H1 (cell line): ENCODE measurements at regions not wholly inside any gene's neighbourhood (a gene's known extent, or its start where the extent isn't known, plus 50 kb on each side); places are given as distances from the start of the nearest gene placed in this dataset.

ENCODE experiments used
- TF ChIP-seq, protein P1 (sequence below): IDR thresholded peaks from 2 replicates; pipeline ENCODE4 v1.6.1; 2012; ENCODE audit warnings: low read length, inconsistent platforms

- TF ChIP-seq, protein P1, sequence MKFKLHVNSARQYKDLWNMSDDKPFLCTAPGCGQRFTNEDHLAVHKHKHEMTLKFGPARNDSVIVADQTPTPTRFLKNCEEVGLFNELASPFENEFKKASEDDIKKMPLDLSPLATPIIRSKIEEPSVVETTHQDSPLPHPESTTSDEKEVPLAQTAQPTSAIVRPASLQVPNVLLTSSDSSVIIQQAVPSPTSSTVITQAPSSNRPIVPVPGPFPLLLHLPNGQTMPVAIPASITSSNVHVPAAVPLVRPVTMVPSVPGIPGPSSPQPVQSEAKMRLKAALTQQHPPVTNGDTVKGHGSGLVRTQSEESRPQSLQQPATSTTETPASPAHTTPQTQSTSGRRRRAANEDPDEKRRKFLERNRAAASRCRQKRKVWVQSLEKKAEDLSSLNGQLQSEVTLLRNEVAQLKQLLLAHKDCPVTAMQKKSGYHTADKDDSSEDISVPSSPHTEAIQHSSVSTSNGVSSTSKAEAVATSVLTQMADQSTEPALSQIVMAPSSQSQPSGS, result no peak
These were observed 121.7 kb downstream of the POSTN start (continued) for GRCh38 chr13:37476874-37477273.
